ENCODE measurements at regions not wholly inside any gene's neighbourhood (a gene's known extent, or its start where the extent isn't known, plus 50 kb on each side); places are given as distances from the start of the nearest gene placed in this dataset.
A peak's percentile ranks its signal among the peaks of the same experiment; 100 is the strongest.

DNA sequence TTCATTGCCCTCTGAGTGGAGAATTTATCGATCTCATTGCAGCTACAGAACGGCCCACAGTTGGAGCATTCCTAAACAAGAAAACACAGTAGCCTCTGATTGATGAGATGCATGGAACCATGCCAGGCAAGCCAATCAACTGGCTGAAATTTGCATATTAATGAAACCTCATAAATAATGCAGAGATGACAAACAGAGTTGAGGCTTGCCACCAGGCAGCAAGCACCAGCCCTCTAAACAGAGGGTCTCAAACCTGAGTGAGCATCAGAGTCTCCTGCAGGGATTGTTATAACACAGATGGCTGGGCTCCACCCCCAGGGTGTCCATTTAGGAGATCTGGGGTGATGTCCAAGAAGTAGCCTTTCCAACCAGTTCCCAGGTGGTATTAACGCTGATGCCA lies 60.9 kb upstream of the CMKLR1 start:
- DNase-seq (ENCODE audit: extremely low read depth, low read depth): no peak
- H3K4me3 ChIP-seq (replicated peaks; ENCODE audit: low read depth, low read length): no peak overlapping the region
- TF ChIP-seq, protein P1, sequence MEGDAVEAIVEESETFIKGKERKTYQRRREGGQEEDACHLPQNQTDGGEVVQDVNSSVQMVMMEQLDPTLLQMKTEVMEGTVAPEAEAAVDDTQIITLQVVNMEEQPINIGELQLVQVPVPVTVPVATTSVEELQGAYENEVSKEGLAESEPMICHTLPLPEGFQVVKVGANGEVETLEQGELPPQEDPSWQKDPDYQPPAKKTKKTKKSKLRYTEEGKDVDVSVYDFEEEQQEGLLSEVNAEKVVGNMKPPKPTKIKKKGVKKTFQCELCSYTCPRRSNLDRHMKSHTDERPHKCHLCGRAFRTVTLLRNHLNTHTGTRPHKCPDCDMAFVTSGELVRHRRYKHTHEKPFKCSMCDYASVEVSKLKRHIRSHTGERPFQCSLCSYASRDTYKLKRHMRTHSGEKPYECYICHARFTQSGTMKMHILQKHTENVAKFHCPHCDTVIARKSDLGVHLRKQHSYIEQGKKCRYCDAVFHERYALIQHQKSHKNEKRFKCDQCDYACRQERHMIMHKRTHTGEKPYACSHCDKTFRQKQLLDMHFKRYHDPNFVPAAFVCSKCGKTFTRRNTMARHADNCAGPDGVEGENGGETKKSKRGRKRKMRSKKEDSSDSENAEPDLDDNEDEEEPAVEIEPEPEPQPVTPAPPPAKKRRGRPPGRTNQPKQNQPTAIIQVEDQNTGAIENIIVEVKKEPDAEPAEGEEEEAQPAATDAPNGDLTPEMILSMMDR (IDR thresholded peaks at IDR 0.05; ENCODE audit: low read depth, low read length, missing control alignments): no peak

DNA sequence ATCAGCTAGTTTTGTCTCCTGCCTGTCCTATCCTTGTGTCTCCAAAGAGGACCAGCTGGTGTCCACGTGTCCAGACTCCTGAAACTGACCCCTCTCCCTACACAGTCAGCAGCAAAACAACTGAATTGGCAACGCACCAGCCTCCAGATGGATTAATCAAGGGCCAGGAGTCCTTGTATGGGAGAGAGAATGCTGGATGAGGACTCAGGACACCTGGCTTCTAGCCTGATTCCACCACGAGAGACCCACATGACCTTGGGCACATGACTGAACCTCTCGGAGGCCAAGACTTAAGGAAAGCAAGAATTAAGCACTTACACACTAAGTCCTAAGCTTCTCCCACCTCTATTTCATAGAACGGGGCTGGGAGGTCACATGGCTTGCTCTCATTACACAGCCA lies 60.4 kb upstream of the CMKLR1 start:
- TF ChIP-seq, protein P1 (IDR thresholded peaks at IDR 0.05; ENCODE audit: low read depth, low read length, missing control alignments): no peak
- H3K4me3 ChIP-seq (replicated peaks; ENCODE audit: low read depth, low read length): no peak overlapping the region
- peak; percentile 20 for DNase-seq (ENCODE audit: extremely low read depth, low read depth)

DNA sequence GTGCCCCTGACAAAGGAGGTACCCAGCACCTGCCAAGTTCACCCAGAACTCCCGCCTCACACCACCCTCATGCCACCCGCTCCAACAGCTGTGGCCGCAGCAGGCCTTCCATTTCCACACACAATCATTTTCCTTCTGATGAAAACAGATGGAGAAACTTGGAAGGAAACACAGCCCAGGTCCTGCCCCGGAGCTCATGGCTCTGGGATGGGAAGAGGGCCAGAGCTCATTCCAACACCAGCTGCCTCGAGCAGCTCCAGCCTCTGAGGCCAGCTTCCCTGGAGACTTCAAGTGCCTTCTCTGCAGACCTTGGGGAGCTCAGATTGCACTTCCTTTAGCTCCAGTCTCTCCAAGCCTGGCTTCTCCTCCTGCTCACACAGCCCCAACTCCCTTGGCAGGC lies 55.1 kb upstream of the CMKLR1 start:
- no peak overlapping the region for H3K4me3 ChIP-seq (replicated peaks; ENCODE audit: low read depth, low read length)
- no peak for DNase-seq (ENCODE audit: extremely low read depth, low read depth)
- TF ChIP-seq, protein P1 (IDR thresholded peaks at IDR 0.05; ENCODE audit: low read depth, low read length, missing control alignments): no peak

DNA sequence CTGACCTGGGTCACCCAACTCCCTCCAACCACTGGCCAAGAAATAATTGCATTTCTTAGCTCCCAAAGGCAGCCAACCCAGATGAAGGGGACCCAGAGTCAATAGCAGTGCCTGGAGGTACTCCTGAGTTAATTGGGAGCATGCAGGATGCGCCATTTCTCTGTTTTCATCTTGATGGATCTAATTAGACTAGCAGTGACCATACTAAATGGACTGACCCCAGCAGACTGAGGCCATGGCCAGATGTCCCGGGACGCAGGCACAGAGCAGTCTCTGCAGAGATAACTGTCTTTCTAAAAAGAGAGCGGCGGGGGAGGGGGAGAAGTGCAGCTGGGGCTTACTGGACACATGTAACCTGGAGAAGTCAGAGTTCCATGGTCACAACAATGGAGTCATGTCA lies 53.2 kb upstream of the CMKLR1 start:
- DNase-seq (ENCODE audit: extremely low read depth, low read depth): no peak
- H3K4me3 ChIP-seq (replicated peaks; ENCODE audit: low read depth, low read length): no peak overlapping the region
- TF ChIP-seq, protein P1 (IDR thresholded peaks at IDR 0.05; ENCODE audit: low read depth, low read length, missing control alignments): no peak

DNA sequence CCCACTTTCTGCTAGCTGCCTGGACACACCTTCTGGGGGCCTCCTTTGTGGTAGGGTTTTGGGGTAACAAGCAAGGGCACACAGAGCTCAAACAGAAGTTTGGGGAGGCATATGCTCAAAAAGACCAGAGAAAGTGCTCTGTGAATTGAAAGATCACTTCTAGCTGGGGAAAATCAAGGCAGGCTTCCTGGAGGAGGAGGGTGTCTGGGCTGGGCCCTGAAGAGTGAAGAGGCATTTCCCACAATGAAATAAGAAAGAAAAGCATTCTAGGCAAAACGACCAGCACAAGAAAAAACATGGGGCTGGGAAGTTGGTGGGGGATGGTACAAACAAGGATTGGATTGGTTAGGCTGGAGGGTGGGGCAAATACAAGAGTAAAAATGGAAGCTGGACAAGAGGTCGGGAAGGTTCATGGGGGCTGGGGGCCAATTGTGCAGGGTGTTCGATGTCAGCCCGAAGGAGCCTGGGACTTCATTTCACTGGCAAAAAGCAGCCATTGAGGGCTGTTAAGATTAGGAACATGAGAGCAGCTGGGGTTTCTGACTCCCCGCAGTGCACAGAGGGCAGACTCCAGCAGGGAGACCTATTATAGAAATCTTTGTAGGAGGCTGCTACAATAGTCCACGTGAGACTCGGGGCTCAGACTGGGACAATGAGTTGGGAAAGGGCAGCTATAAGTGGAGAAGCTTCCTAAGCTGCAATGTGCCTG lies 51.5 kb upstream of the CMKLR1 start:
- TF ChIP-seq, protein P1 (IDR thresholded peaks at IDR 0.05; ENCODE audit: low read depth, low read length, missing control alignments): no peak
- no peak for DNase-seq (ENCODE audit: extremely low read depth, low read depth)
- no peak overlapping the region for H3K4me3 ChIP-seq (replicated peaks; ENCODE audit: low read depth, low read length)

DNA sequence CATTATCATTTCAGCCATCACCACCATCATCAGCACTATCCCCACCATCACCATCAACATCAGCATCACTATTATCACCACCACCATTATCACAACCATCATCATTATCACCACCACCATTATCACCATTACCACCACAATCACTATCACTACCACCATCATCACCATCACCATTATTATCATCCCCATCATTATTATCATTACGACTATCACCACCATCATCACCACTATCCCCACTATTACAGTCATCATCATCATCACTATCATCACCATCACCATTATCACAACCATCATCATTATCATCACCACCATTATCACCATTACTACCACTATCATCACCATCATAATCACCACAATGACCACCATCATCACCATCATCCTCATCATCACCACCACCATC lies 50.4 kb upstream of the CMKLR1 start:
- DNase-seq (ENCODE audit: extremely low read depth, low read depth): no peak
- no peak overlapping the region for H3K4me3 ChIP-seq (replicated peaks; ENCODE audit: low read depth, low read length)
- TF ChIP-seq, protein P1 (IDR thresholded peaks at IDR 0.05; ENCODE audit: low read depth, low read length, missing control alignments): no peak
